Choroid plexus epithelial cell (primary cell): ENCODE measurements at regions not wholly inside any gene's neighbourhood (a gene's known extent, or its start where the extent isn't known, plus 50 kb on each side); places are given as distances from the start of the nearest gene placed in this dataset.

ENCODE experiments used
- DNase-seq: peaks from one replicate; pipeline ENCODE4 v3.0.0-alpha.2; 2010; ENCODE audit warnings: low read depth
- H3K4me3 ChIP-seq: 2 replicates; pipeline ENCODE4 v1.5.1; 2011; ENCODE audit warnings: low read depth, mild to moderate bottlenecking, control low read depth, low read length, moderate library complexity
- CTCF ChIP-seq: conservative IDR thresholded peaks from 2 replicates; pipeline ENCODE4 v1.5.1; 2011; ENCODE audit warnings: low read depth, mild to moderate bottlenecking, control low read depth, inconsistent platforms, low read length, moderate library complexity

GRCh38 chr12:112559784-112560183 lies 141.0 kb downstream of the PTPN11 start:
- H3K4me3 ChIP-seq, result peak overlapping the region; percentile 21
- TF ChIP-seq CTCF, result no peak
- peak; percentile 26 for DNase-seq

- no peak overlapping the region for H3K4me3 ChIP-seq
- no peak for DNase-seq
- TF ChIP-seq CTCF, result no peak
These were observed 145.5 kb downstream of the PTPN11 start for GRCh38 chr12:112564160-112564784.

GRCh38 chr12:112568641-112569040 lies 149.9 kb downstream of the PTPN11 start:
- H3K4me3 ChIP-seq, result no peak overlapping the region
- DNase-seq, result no peak
- no peak for TF ChIP-seq CTCF

GRCh38 chr12:112570096-112570495 lies 151.3 kb downstream of the PTPN11 start:
- DNase-seq, result no peak
- H3K4me3 ChIP-seq, result no peak overlapping the region
- TF ChIP-seq CTCF, result no peak

GRCh38 chr12:112573141-112573540 lies 154.4 kb downstream of the PTPN11 start:
- H3K4me3 ChIP-seq, result no peak overlapping the region
- DNase-seq, result no peak
- no peak for TF ChIP-seq CTCF

- no peak for TF ChIP-seq CTCF
- H3K4me3 ChIP-seq, result no peak overlapping the region
- DNase-seq, result no peak
These were observed 156.3 kb downstream of the PTPN11 start for GRCh38 chr12:112574896-112575558.

- DNase-seq, result no peak
- TF ChIP-seq CTCF, result no peak
- no peak overlapping the region for H3K4me3 ChIP-seq
These were observed 156.9 kb downstream of the PTPN11 start for GRCh38 chr12:112575559-112576067.
